ENCODE measurements at regions not wholly inside any gene's neighbourhood (a gene's known extent, or its start where the extent isn't known, plus 50 kb on each side); places are given as distances from the start of the nearest gene placed in this dataset.

DNA sequence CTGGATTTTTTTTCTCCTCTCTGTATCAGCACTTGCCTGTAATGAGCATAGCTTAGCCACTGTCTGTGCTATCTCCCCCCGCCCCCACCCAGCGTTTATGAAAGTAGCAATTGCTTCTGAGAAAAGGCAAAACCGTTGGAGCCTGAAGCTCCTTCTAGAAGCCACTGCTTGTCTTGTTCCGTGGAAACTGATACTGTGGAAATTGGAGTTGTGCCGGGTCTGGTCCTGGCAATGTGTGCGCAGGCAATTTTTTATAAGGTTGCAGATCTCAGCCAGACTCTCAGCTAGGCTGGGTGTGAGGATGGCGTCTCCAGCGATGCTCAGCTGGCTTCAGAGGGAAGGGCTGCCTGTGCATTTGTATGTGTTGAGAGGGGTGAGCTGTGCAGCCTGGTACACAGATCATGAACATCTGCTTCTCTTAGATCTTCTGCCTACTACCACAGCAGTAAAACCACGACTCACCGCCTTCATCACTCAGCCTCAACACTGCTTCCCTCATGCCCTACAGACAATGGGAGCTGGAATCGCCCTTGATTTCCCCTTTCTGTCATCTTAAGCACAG is 72.4 kb upstream of the GTSF1L start:
- TF ChIP-seq SIN3A (IDR thresholded peaks at IDR 0.05; ENCODE audit: borderline replicate concordance, insufficient read depth, low read depth, low read length) (no peak), TCF7L2 (IDR thresholded peaks at IDR 0.05; ENCODE audit: low read depth, low read length) (no peak), POLR2AphosphoS5 (IDR thresholded peaks at IDR 0.05; ENCODE audit: low read depth, low read length) (no peak)
- TF ChIP-seq, protein P1, sequence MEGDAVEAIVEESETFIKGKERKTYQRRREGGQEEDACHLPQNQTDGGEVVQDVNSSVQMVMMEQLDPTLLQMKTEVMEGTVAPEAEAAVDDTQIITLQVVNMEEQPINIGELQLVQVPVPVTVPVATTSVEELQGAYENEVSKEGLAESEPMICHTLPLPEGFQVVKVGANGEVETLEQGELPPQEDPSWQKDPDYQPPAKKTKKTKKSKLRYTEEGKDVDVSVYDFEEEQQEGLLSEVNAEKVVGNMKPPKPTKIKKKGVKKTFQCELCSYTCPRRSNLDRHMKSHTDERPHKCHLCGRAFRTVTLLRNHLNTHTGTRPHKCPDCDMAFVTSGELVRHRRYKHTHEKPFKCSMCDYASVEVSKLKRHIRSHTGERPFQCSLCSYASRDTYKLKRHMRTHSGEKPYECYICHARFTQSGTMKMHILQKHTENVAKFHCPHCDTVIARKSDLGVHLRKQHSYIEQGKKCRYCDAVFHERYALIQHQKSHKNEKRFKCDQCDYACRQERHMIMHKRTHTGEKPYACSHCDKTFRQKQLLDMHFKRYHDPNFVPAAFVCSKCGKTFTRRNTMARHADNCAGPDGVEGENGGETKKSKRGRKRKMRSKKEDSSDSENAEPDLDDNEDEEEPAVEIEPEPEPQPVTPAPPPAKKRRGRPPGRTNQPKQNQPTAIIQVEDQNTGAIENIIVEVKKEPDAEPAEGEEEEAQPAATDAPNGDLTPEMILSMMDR (IDR thresholded peaks at IDR 0.05): no peak
- TF ChIP-seq, protein P2, sequence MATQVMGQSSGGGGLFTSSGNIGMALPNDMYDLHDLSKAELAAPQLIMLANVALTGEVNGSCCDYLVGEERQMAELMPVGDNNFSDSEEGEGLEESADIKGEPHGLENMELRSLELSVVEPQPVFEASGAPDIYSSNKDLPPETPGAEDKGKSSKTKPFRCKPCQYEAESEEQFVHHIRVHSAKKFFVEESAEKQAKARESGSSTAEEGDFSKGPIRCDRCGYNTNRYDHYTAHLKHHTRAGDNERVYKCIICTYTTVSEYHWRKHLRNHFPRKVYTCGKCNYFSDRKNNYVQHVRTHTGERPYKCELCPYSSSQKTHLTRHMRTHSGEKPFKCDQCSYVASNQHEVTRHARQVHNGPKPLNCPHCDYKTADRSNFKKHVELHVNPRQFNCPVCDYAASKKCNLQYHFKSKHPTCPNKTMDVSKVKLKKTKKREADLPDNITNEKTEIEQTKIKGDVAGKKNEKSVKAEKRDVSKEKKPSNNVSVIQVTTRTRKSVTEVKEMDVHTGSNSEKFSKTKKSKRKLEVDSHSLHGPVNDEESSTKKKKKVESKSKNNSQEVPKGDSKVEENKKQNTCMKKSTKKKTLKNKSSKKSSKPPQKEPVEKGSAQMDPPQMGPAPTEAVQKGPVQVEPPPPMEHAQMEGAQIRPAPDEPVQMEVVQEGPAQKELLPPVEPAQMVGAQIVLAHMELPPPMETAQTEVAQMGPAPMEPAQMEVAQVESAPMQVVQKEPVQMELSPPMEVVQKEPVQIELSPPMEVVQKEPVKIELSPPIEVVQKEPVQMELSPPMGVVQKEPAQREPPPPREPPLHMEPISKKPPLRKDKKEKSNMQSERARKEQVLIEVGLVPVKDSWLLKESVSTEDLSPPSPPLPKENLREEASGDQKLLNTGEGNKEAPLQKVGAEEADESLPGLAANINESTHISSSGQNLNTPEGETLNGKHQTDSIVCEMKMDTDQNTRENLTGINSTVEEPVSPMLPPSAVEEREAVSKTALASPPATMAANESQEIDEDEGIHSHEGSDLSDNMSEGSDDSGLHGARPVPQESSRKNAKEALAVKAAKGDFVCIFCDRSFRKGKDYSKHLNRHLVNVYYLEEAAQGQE (IDR thresholded peaks at IDR 0.05; ENCODE audit: insufficient read depth in 1 of 2, low read depth in 2 of 2, low read length in 1 of 2): no peak
- POLR2A ChIA-PET: no interaction called here
- CTCF ChIA-PET: interaction anchor here (0.7 kb wide), 1 partner anchor 34 kb away, joined by 9 read pairs; no protein-coding TSS in a partner anchor
- BruUV-seq (replicated peaks): no TSS peak
- H3K9me3 ChIP-seq (ENCODE audit: control insufficient read depth, insufficient read depth, low read depth, low read length): peaks cover 4% of the 10 kb centered on the region
- H3K4me3 ChIP-seq (ENCODE audit: low read depth in 2 of 2, low read length in 2 of 2): no peak overlapping the region
- DNase-seq (ENCODE audit: low read depth, low spot score) (no peak), ATAC-seq (no peak)
- H3K4me1 ChIP-seq (ENCODE audit: control insufficient read depth, insufficient read depth, low read length): no peaks in the 10 kb centered on the region
- H3K36me3 ChIP-seq (ENCODE audit: control insufficient read depth, insufficient read depth, low read length): no peaks in the 10 kb centered on the region
- no peaks in the 10 kb centered on the region for H3K27me3 ChIP-seq (ENCODE audit: control insufficient read depth, insufficient read depth, low read length)
- intact Hi-C loops (cut with micrococcal nuclease; ENCODE audit: unreplicated experiment) (no loop called here), in situ Hi-C loops (cut with HindIII; ENCODE audit: low pct_unique_long_range_greater_than_20kb, low sequenced_read_pairs) (no loop called here)
- H3K27ac ChIP-seq (ENCODE audit: low read length): no peak overlapping the region

DNA sequence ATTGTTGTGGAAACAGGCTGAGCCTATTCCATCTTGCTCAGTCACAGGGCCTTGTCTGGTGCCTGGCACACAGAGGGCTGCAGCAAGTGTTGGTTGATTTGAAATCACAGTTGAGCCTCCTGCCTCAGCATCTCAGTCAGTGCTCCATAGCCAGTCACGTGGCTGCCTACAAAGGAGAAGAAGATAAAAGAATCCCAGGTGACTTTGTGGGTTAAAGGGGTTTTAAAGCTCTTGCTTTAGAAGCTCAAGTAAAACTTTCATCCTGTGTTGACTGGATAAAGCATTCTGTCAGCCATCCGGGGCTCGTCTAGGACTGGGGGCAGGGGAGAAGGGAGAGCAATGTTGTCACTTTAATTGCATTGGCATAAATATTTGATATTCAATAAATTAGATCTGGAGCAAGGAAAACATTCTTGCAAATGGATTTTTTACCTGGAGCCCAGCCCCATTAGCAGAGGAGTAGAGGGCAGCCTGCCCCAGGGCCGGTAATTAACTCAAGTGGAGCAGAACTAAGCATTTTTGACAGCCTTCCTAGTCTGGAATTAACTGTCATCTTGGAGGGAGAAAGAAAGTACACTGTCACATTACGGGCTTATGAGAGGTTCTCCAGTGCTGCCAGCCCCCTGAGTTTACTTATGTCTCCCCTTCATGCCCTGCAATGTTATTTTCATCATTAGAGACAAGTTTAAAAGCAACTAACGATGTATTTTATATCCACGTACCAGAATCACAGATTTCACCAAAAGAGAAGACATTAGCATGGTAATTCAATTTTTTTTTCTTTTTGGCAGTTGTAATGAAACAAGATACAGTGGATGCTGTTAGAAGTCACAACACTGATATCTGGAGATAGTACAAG is 71.7 kb upstream of the GTSF1L start:
- intact Hi-C loops (cut with micrococcal nuclease; ENCODE audit: unreplicated experiment) (no loop called here), in situ Hi-C loops (cut with HindIII; ENCODE audit: low pct_unique_long_range_greater_than_20kb, low sequenced_read_pairs) (no loop called here)
- TF ChIP-seq, protein P2 (IDR thresholded peaks at IDR 0.05; ENCODE audit: insufficient read depth in 1 of 2, low read depth in 2 of 2, low read length in 1 of 2): no peak
- no peak for TF ChIP-seq SIN3A (IDR thresholded peaks at IDR 0.05; ENCODE audit: borderline replicate concordance, insufficient read depth, low read depth, low read length)
- TF ChIP-seq, protein P1 (IDR thresholded peaks at IDR 0.05): no peak
- TF ChIP-seq POLR2AphosphoS5 (IDR thresholded peaks at IDR 0.05; ENCODE audit: low read depth, low read length): no peak
- no peak for TF ChIP-seq TCF7L2 (IDR thresholded peaks at IDR 0.05; ENCODE audit: low read depth, low read length)
- BruUV-seq (replicated peaks): no TSS peak
- Histone ChIP-seq H3K36me3 (ENCODE audit: control insufficient read depth, insufficient read depth, low read length) (no peaks in the 10 kb centered on the region), H3K9me3 (ENCODE audit: control insufficient read depth, insufficient read depth, low read depth, low read length) (peaks cover 4% of the 10 kb centered on the region; the same call in 1 of the 2 replicates), H3K4me1 (ENCODE audit: control insufficient read depth, insufficient read depth, low read length) (no peaks in the 10 kb centered on the region), H3K27ac (ENCODE audit: low read length) (no peak overlapping the region), H3K4me3 (ENCODE audit: low read depth in 2 of 2, low read length in 2 of 2) (no peak overlapping the region), H3K27me3 (ENCODE audit: control insufficient read depth, insufficient read depth, low read length) (no peaks in the 10 kb centered on the region)
- CTCF ChIA-PET: no interaction called here
- POLR2A ChIA-PET: no interaction called here
- DNase-seq (ENCODE audit: low read depth, low spot score): no peak
- ATAC-seq: no peak

Measured in Panc1 (cell line).